ENCODE measurements at regions not wholly inside any gene's neighbourhood (a gene's known extent, or its start where the extent isn't known, plus 50 kb on each side); places are given as distances from the start of the nearest gene placed in this dataset.

DNA sequence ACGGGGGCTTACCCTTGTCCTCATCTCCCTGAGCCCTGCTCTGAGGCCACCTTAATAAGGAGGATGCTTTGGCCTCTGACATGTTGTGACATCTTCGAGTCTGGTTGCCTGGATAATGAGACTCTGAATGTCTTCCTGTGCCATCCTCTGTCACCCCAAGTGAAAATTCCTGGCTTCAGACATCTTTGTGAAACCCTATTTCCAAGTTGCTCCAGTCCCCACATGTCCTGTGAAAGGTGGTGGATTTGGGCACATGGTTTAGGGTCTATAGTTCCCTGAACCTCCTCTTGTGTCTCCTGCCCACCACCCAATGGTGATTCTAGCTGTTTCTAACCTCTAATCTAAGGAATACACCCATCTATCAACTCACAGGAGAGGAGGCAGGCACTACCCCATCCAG, 223.1 kb upstream of the GLI3 start:
- Histone ChIP-seq H2BK12ac (ENCODE audit: low read depth, low read length) (no peak overlapping the region), H3K79me2 (ENCODE audit: control insufficient read depth in 1 of 2, insufficient read depth in 2 of 2, low read length in 2 of 2) (no peaks in the 10 kb centered on the region), H3K4me1 (replicated peaks in 1 of 4; ENCODE audit: control insufficient read depth in 3 of 4, insufficient read depth in 4 of 4, low read length in 3 of 4) (no peaks in the 10 kb centered on the region), H3K79me1 (ENCODE audit: low read depth, low read length) (no peaks in the 10 kb centered on the region), H2BK5ac (ENCODE audit: low read depth, low read length) (no peak overlapping the region), H3K14ac (ENCODE audit: insufficient read length) (no peak overlapping the region), H3K18ac (ENCODE audit: extremely low read depth, low read length) (no peak overlapping the region), H3K36me3 (ENCODE audit: control insufficient read depth in 2 of 4, insufficient read depth in 4 of 4, low read length in 3 of 4) (no peaks in the 10 kb centered on the region), H3K4ac (replicated peaks; ENCODE audit: insufficient read length, low read depth, low read length) (no peak overlapping the region), H3K4me3 (ENCODE audit: extremely low read depth in 1 of 4, insufficient read depth in 2 of 4, low read depth in 3 of 4, low read length in 4 of 4) (no peak overlapping the region), H2BK20ac (ENCODE audit: low read length) (no peak overlapping the region), H3K27me3 (replicated peaks in 1 of 4; ENCODE audit: control insufficient read depth in 3 of 4, extremely low read depth in 1 of 4, insufficient read depth in 3 of 4, low read length in 3 of 4) (no peaks in the 10 kb centered on the region), H2BK120ac (replicated peaks; ENCODE audit: low read depth, low read length) (no peak overlapping the region), H4K91ac (replicated peaks; ENCODE audit: insufficient read length, low read length) (no peak overlapping the region), H3K9ac (replicated peaks in 1 of 4; ENCODE audit: extremely low read depth in 1 of 4, low read depth in 3 of 4, low read length in 3 of 4) (no peak overlapping the region), H2AFZ (ENCODE audit: low read length) (no peak overlapping the region), H3K9me3 (ENCODE audit: insufficient read depth in 2 of 2, low read depth in 1 of 2, low read length in 1 of 2) (no peaks in the 10 kb centered on the region), H4K20me1 (replicated peaks in 1 of 2; ENCODE audit: control insufficient read depth in 1 of 2, insufficient read depth in 2 of 2, low read length in 2 of 2) (no peaks in the 10 kb centered on the region), H3K23me2 (ENCODE audit: low read depth, low read length) (no peaks in the 10 kb centered on the region), H4K8ac (ENCODE audit: extremely low read depth, insufficient read depth, low read length) (no peak overlapping the region), H4K5ac (ENCODE audit: insufficient read length, low read depth, low read length) (no peak overlapping the region), H2BK15ac (ENCODE audit: low read length) (no peak overlapping the region), H3K23ac (ENCODE audit: insufficient read length) (no peak overlapping the region), H3K4me2 (ENCODE audit: insufficient read depth in 1 of 2, low read depth in 2 of 2, low read length in 2 of 2) (no peak overlapping the region), H3K27ac (ENCODE audit: low read depth, low read length) (no peak overlapping the region), H2AK5ac (ENCODE audit: low read depth, low read length) (no peak overlapping the region), H3K56ac (replicated peaks; ENCODE audit: insufficient read length, low read depth, low read length) (no peak overlapping the region)
- ChIA-PET CTCF (ENCODE audit: partially characterized antibody) (no interaction called here), POLR2A (ENCODE audit: partially characterized antibody) (no interaction called here)
- FAIRE-seq (no peak), DNase-seq (ENCODE audit: low read depth in 1 of 2, low spot score in 2 of 2) (no peak)
- 86% methylated on average over 2 of the region's 2 CpGs; no CpG with 5 or more reads in 1 of the 2 experiments for WGBS, 2 experiments (ENCODE audit: extremely low coverage in 1 of 2, insufficient coverage in 1 of 2, insufficient read length in 1 of 2, insufficient replicate concordance in 2 of 2, low coverage in 1 of 2, low lambda C conversion rate in 2 of 2, missing lambda C conversion rate in 1 of 2)
- TF ChIP-seq KDM1A (IDR thresholded peaks at IDR 0.05; ENCODE audit: borderline replicate concordance, low read length), result no peak
- TF ChIP-seq POLR2A (IDR thresholded peaks at IDR 0.05; ENCODE audit: control extremely low read depth in 1 of 2, low read depth in 2 of 2, low read length in 2 of 2), result no peak
- no peak for TF ChIP-seq EGR1 (IDR thresholded peaks at IDR 0.05; ENCODE audit: borderline replicate concordance, low read depth, low read length)
- TF ChIP-seq RAD21 (IDR thresholded peaks at IDR 0.05 in 1 of 2, conservative IDR thresholded peaks at IDR 0.05 in 1 of 2; ENCODE audit: low read depth in 2 of 2, low read length in 2 of 2), result no peak
- no peak for TF ChIP-seq SUZ12 (IDR thresholded peaks at IDR 0.05; ENCODE audit: low read length)
- TF ChIP-seq CTBP2 (IDR thresholded peaks at IDR 0.05; ENCODE audit: borderline replicate concordance, insufficient read depth, insufficient read length, low read length), result no peak
- TF ChIP-seq CHD1 (IDR thresholded peaks at IDR 0.05; ENCODE audit: low read depth, low read length), result no peak
- no peak for TF ChIP-seq SIN3A (conservative IDR thresholded peaks at IDR 0.05 in 1 of 2, IDR thresholded peaks at IDR 0.05 in 1 of 2; ENCODE audit: low read depth in 1 of 2, low read length in 2 of 2)
- no peak for TF ChIP-seq NANOG (IDR thresholded peaks at IDR 0.05; ENCODE audit: insufficient read depth, low read depth, low read length, poor library complexity, severe bottlenecking)
- TF ChIP-seq KDM4A (IDR thresholded peaks at IDR 0.05; ENCODE audit: low read depth, low read length, severe bottlenecking), result no peak
- TF ChIP-seq CREB1 (IDR thresholded peaks at IDR 0.05), result no peak
- TF ChIP-seq GABPA (IDR thresholded peaks at IDR 0.05; ENCODE audit: borderline replicate concordance, insufficient read depth, low read length), result no peak
- TF ChIP-seq ZNF274 (IDR thresholded peaks at IDR 0.05; ENCODE audit: borderline replicate concordance, extremely low read depth, low read length), result no peak
- TF ChIP-seq USF2 (IDR thresholded peaks at IDR 0.05; ENCODE audit: low read length), result no peak

Measured in H1 (cell line).